Naive thymus-derived CD4-positive, alpha-beta T cell (primary cell): ENCODE measurements at regions not wholly inside any gene's neighbourhood (a gene's known extent, or its start where the extent isn't known, plus 50 kb on each side); places are given as distances from the start of the nearest gene placed in this dataset.
"Not testable (repeated sequence)": the region's sequence is repeated elsewhere in the genome, so short reads cannot be mapped to it uniquely, and the experiment has no call there.

Experiments
- ATAC-seq: fragments of 150-1000 bp; cut with Tn5 transposase; 2 replicates; pipeline ENCODE4 v1.10.0; 2021; ENCODE audit warnings: mild to moderate bottlenecking, moderate library complexity
- CTCF ChIA-PET: fragments of 350-600 bp; sonication (Branson Sonifier 250); formaldehyde crosslinking; loops from one replicate; lab custom pipeline; 2021; ENCODE audit warnings: antibody characterized with exemption; lab: Charles Lee
- POLR2A ChIA-PET: fragments of 350-600 bp; sonication (Branson Sonifier 250); formaldehyde crosslinking; loops from one replicate; lab custom pipeline; 2021; ENCODE audit warnings: antibody characterized with exemption, inconsistent platforms; lab: Charles Lee
- DNase-seq, 9 donors: peaks; one replicate each; pipeline versions ENCODE4 v3.0.0 to v3.0.0-alpha.2; 2020 to 2022; ENCODE audit warnings: mixed read lengths in 1 of 9
- H3K27ac ChIP-seq: one replicate; pipeline ENCODE4 v1.7.0; 2013; ENCODE audit warnings: mild to moderate bottlenecking, low read depth, low read length, moderate library complexity
- H3K27me3 ChIP-seq, 2 donors: one replicate each; pipeline ENCODE4 v1.7.0; 2013; ENCODE audit warnings: low read length in 2 of 2, mild to moderate bottlenecking in 2 of 2, moderate library complexity in 2 of 2; ENCODE audit not compliant: control insufficient read depth in 2 of 2, insufficient read depth in 2 of 2
- H3K36me3 ChIP-seq, 3 experiments: 1 replicate in 2 of 3; 2 replicates in 1 of 3; pipeline ENCODE4 v1.7.0; 2013; ENCODE audit warnings: low read length in 3 of 3, mild to moderate bottlenecking in 3 of 3, moderate library complexity in 1 of 3; ENCODE audit not compliant: insufficient read depth in 3 of 3, control insufficient read depth in 2 of 3
- H3K4me1 ChIP-seq, 2 donors: one replicate each; pipeline ENCODE4 v1.7.0; 2013; ENCODE audit warnings: low read length in 2 of 2, mild to moderate bottlenecking in 2 of 2, moderate library complexity in 1 of 2; ENCODE audit not compliant: control insufficient read depth in 2 of 2, insufficient read depth in 2 of 2
- H3K4me3 ChIP-seq: 2 replicates; pipeline ENCODE4 v1.7.0; 2013; ENCODE audit warnings: mild to moderate bottlenecking, low read length
- H3K9me3 ChIP-seq, 3 experiments: 1 replicate in 2 of 3; 2 replicates in 1 of 3; pipeline ENCODE4 v1.7.0; 2013; ENCODE audit warnings: low read length in 3 of 3; ENCODE audit not compliant: control insufficient read depth in 2 of 3
- H3K27ac Mint-ChIP-seq, 9 donors: one replicate each; pipeline ENCODE4 v1.8.0; 2020 to 2022; ENCODE audit warnings: mixed read lengths in 9 of 9, mild to moderate bottlenecking in 8 of 9, moderate library complexity in 5 of 9, inconsistent platforms in 2 of 9
- H3K27me3 Mint-ChIP-seq, 5 donors: one replicate each; pipeline ENCODE4 v1.8.0; 2021 to 2022; ENCODE audit warnings: mixed read lengths in 5 of 5, mild to moderate bottlenecking in 1 of 5
- H3K36me3 Mint-ChIP-seq, 5 donors: one replicate each; pipeline ENCODE4 v1.8.0; 2020 to 2022; ENCODE audit warnings: mixed read lengths in 5 of 5, mild to moderate bottlenecking in 3 of 5, inconsistent platforms in 1 of 5
- H3K4me1 Mint-ChIP-seq, 7 donors: one replicate each; pipeline ENCODE4 v1.8.0; 2020 to 2022; ENCODE audit warnings: mixed read lengths in 7 of 7, mild to moderate bottlenecking in 3 of 7, inconsistent platforms in 1 of 7
- H3K4me3 Mint-ChIP-seq, 10 donors: one replicate each; pipeline ENCODE4 v1.8.0; 2020 to 2022; ENCODE audit warnings: mild to moderate bottlenecking in 10 of 10, mixed read lengths in 10 of 10, moderate library complexity in 6 of 10, inconsistent platforms in 2 of 10
- H3K9me3 Mint-ChIP-seq, 11 donors: one replicate each; pipeline ENCODE4 v1.8.0; 2020 to 2022; ENCODE audit warnings: mixed read lengths in 11 of 11, mild to moderate bottlenecking in 4 of 11, inconsistent platforms in 1 of 11, moderate library complexity in 1 of 11
- intact Hi-C, 2 donors: fragments of 100-400 bp; cut with micrococcal nuclease; formaldehyde crosslinking; loops; one replicate each; pipeline ENCODE4 v1.15.1; 2023

DNA sequence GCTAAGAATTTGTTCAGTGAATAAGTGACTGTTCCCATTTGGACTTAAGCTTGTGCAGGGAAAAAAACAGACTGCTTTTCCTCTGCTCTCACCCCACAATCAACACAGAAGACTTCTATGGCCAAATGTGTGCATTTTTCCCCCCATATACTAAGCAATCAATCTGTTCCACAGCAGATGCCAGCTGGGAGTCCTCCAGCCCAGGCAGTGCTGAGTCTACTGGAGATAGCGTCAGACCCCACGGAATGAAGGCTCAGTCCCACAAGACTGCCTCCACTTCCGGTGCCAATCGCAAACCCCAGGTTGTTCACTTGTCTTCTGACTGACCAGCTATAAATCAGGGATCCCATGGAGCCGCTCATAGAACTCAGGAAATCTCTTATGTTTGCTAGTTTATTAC lies 69.5 kb upstream of the ANKRD10 start:
- H3K27me3 Mint-ChIP-seq = peaks cover 33 to 53% (median 38%) of the 10 kb centered on the region in 5 donors
- no peak for DNase-seq
- no peak overlapping the region for H3K4me3 Mint-ChIP-seq
- no peak overlapping the region for H3K27ac Mint-ChIP-seq
- CTCF ChIA-PET = no interaction called here
- no peaks in the 10 kb centered on the region for H3K4me1 ChIP-seq
- H3K36me3 Mint-ChIP-seq = no peaks in the 10 kb centered on the region
- POLR2A ChIA-PET = no interaction called here
- H3K4me1 Mint-ChIP-seq = no peaks in the 10 kb centered on the region
- H3K4me3 ChIP-seq = no peak overlapping the region
- no peaks in the 10 kb centered on the region for H3K9me3 ChIP-seq
- intact Hi-C loops = no loop called here
- no peaks in the 10 kb centered on the region for H3K36me3 ChIP-seq
- no peak overlapping the region for H3K27ac ChIP-seq
- H3K27me3 ChIP-seq = no peaks in the 10 kb centered on the region
- ATAC-seq = no peak
- peaks cover 0 to 5% (median 0%) of the 10 kb centered on the region in 11 donors for H3K9me3 Mint-ChIP-seq

DNA sequence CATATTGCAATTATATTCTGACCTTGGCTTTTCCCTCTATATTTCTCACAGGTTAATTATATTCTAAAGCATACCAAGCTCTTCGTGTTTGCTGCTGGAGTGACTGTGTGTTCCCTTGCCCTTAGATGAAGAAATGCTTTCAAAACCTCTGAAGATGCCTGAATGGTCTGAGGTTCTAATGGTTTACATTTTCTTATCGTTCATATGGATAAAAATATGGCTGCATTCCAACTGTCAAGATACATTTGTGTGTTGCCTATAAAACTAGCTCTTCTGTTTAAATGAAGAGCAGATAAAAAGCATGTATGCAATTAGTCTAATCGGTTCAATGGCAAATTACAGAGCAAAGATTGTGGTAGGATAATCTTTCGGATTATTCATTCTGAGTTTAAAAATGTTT lies 68.4 kb upstream of the ANKRD10 start:
- no peak for DNase-seq

DNA sequence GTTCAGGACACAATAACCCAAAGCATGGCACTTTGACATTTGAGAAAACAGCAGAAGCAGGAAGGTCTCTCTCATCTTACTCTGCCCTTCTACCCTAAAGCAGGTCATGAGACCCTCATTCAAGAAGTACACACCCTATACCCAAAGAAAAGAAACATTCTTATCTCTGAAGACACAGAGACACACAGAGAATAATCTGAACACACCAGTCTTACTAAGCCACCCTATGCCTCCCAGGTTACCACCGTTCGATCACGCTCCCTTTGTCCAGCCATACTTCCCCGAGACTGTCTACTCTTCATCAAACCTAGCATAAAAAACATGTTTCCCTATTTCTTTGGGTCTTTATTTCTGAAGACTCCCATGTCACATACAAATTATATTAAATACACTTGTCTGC lies 66.5 kb upstream of the ANKRD10 start:
- DNase-seq (no peak), ATAC-seq (no peak)
- Histone ChIP-seq H3K27me3 (no peaks in the 10 kb centered on the region), H3K36me3 (no peaks in the 10 kb centered on the region), H3K4me1 (no peaks in the 10 kb centered on the region), H3K27ac (no peak overlapping the region), H3K4me3 (no peak overlapping the region), H3K9me3 (no peaks in the 10 kb centered on the region)
- Mint-ChIP-seq H3K27ac (no peak overlapping the region), H3K4me1 (no peaks in the 10 kb centered on the region), H3K36me3 (peaks cover 0 to 5% (median 0%) of the 10 kb centered on the region in 5 donors), H3K27me3 (peaks cover 29 to 56% (median 47%) of the 10 kb centered on the region in 5 donors), H3K9me3 (peaks cover 0 to 17% (median 4%) of the 10 kb centered on the region in 11 donors), H3K4me3 (no peak overlapping the region)
- intact Hi-C loops = no loop called here
- ChIA-PET POLR2A (no interaction called here), CTCF (no interaction called here)

More for the DNA sequence above, 68.4 kb upstream of the ANKRD10 start:
- intact Hi-C loops = no loop called here
- Histone ChIP-seq H3K9me3 (no peaks in the 10 kb centered on the region), H3K27ac (no peak overlapping the region), H3K36me3 (no peaks in the 10 kb centered on the region), H3K27me3 (no peaks in the 10 kb centered on the region), H3K4me1 (no peaks in the 10 kb centered on the region), H3K4me3 (no peak overlapping the region)
- POLR2A ChIA-PET = no interaction called here
- H3K36me3 Mint-ChIP-seq = no peaks in the 10 kb centered on the region
- CTCF ChIA-PET = no interaction called here
- no peak for ATAC-seq
- H3K4me3 Mint-ChIP-seq = no peak overlapping the region
- no peaks in the 10 kb centered on the region for H3K4me1 Mint-ChIP-seq
- peaks cover 0 to 5% (median 3%) of the 10 kb centered on the region in 11 donors for H3K9me3 Mint-ChIP-seq
- H3K27ac Mint-ChIP-seq = no peak overlapping the region
- H3K27me3 Mint-ChIP-seq = peaks cover 35 to 59% (median 42%) of the 10 kb centered on the region in 5 donors

DNA sequence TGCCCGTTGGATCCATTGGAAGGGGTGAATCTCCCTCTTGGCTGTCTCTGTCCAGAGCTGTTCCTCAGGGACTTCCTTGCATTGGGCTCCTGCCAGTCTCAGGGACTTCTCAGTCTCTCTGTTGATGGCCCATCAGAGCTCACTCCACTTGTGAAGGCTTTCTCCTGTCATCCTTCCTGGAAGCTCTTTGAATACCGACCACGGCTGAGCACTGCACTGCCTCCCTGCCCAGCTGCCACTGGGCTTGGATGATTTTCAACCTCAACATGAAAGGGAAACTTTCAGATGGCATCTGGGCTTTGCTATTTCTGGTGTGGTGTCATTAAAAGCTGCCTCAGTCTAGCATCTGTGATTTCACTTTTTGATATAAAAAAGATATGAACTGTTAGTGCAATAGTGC lies 66.1 kb upstream of the ANKRD10 start:
- Mint-ChIP-seq H3K27ac (no peak overlapping the region), H3K36me3 (peaks cover 0 to 5% (median 0%) of the 10 kb centered on the region in 5 donors), H3K27me3 (peaks cover 29 to 55% (median 46%) of the 10 kb centered on the region in 5 donors), H3K4me1 (no peaks in the 10 kb centered on the region), H3K4me3 (no peak overlapping the region), H3K9me3 (peaks cover 0 to 19% (median 4%) of the 10 kb centered on the region in 11 donors)
- DNase-seq (no peak), ATAC-seq (no peak)
- Histone ChIP-seq H3K4me3 (no peak overlapping the region), H3K9me3 (no peaks in the 10 kb centered on the region), H3K27ac (no peak overlapping the region), H3K4me1 (no peaks in the 10 kb centered on the region), H3K36me3 (no peaks in the 10 kb centered on the region), H3K27me3 (no peaks in the 10 kb centered on the region)
- ChIA-PET CTCF (no interaction called here), POLR2A (no interaction called here)
- intact Hi-C loops = no loop called here

DNA sequence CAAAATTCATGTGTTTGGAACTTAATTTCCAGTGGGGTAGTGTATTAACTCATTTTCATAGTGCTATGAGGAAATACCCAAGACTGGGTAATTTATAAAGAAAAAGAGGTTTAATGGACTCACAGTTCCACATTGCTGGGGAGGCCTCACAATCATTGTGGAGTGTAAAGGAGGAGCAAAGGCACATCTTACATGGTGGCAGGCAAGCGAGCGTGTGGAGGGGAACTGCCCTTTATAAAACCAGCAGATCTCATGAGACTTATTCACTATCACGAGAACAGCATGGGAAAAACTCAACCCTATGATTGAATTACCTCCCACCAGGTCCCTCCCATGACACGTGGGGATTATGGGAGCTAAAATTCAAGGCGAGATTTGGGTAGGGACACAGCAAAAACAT lies 64.3 kb upstream of the ANKRD10 start:
- peaks cover 18 to 46% (median 40%) of the 10 kb centered on the region in 5 donors for H3K27me3 Mint-ChIP-seq
- ATAC-seq, POLR2A ChIA-PET: not testable (repeated sequence)

DNA sequence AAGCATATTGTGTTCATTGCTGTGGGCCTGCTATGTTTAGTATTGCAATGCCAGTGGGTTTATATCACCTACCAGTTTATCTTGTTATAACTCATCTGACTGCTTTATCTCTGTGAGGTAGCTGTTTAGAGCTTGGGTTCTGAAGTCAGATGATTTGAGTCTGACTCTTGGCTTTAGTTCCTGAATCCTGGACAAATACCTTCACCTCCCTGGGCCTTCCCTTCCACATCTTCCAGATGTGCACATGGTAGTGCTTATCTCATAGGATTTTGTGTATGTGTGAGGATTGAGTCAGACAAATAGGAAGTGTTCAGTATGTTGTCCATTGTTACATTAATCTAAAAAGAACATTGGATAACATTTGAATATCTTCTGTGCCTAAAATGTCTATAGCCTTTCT lies 63.5 kb upstream of the ANKRD10 start:
- H3K9me3 Mint-ChIP-seq = peaks cover 0 to 19% (median 4%) of the 10 kb centered on the region in 11 donors
- intact Hi-C loops = no loop called here
- Histone ChIP-seq H3K4me3 (no peak overlapping the region), H3K36me3 (no peaks in the 10 kb centered on the region), H3K27me3 (no peaks in the 10 kb centered on the region), H3K9me3 (no peaks in the 10 kb centered on the region), H3K27ac (no peak overlapping the region), H3K4me1 (no peaks in the 10 kb centered on the region)
- CTCF ChIA-PET = no interaction called here
- H3K36me3 Mint-ChIP-seq = peaks cover 0 to 9% (median 0%) of the 10 kb centered on the region in 5 donors
- no peak overlapping the region for H3K27ac Mint-ChIP-seq
- no peak overlapping the region for H3K4me3 Mint-ChIP-seq
- no peaks in the 10 kb centered on the region for H3K4me1 Mint-ChIP-seq
- ATAC-seq (no peak), DNase-seq (no peak)
- H3K27me3 Mint-ChIP-seq = peaks cover 14 to 45% (median 34%) of the 10 kb centered on the region in 5 donors
- POLR2A ChIA-PET = no interaction called here

More for the DNA sequence above, 64.3 kb upstream of the ANKRD10 start:
- H3K4me1 ChIP-seq, DNase-seq, H3K4me3 ChIP-seq, intact Hi-C loops, H3K27ac Mint-ChIP-seq, CTCF ChIA-PET, H3K9me3 ChIP-seq, H3K27me3 ChIP-seq, H3K36me3 ChIP-seq, H3K4me1 Mint-ChIP-seq, H3K27ac ChIP-seq, H3K4me3 Mint-ChIP-seq, H3K36me3 Mint-ChIP-seq: not testable (repeated sequence)
- peaks cover 0 to 19% (median 4%) of the 10 kb centered on the region in 11 donors for H3K9me3 Mint-ChIP-seq

DNA sequence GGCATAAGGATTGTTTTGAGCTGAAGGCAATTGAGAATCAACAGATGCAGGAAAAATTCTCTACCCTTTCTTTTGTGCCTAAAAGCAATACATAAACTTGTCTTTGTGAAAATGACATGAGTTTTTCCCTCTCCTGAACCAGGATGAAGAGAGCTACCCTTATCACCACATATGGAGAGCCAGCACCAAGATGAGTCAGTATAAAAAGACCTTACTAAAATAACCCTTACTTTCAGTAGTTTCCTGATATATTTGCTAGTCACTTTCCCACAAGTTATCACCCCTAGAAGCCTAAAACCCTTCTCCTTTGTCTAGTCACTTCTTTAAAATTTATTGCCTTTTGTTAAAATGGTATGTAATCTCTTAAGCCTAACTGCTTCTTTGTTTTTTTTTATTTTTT lies 61.9 kb upstream of the ANKRD10 start:
- H3K27me3 Mint-ChIP-seq = peaks cover 16 to 48% (median 38%) of the 10 kb centered on the region in 5 donors
- H3K4me1 Mint-ChIP-seq = no peaks in the 10 kb centered on the region
- Histone ChIP-seq H3K9me3 (no peaks in the 10 kb centered on the region), H3K4me3 (no peak overlapping the region), H3K27me3 (no peaks in the 10 kb centered on the region), H3K27ac (no peak overlapping the region), H3K36me3 (no peaks in the 10 kb centered on the region), H3K4me1 (no peaks in the 10 kb centered on the region)
- ATAC-seq (no peak), DNase-seq (no peak)
- H3K36me3 Mint-ChIP-seq = peaks cover 0 to 15% (median 0%) of the 10 kb centered on the region in 5 donors
- ChIA-PET CTCF (no interaction called here), POLR2A (no interaction called here)
- H3K9me3 Mint-ChIP-seq = peaks cover 0 to 21% (median 4%) of the 10 kb centered on the region in 11 donors
- no peak overlapping the region for H3K27ac Mint-ChIP-seq
- intact Hi-C loops = no loop called here
- H3K4me3 Mint-ChIP-seq = no peak overlapping the region
